Lower leg skin (tissue), 4 donors: ENCODE measurements at regions not wholly inside any gene's neighbourhood (a gene's known extent, or its start where the extent isn't known, plus 50 kb on each side); places are given as distances from the start of the nearest gene placed in this dataset.
"Not testable (repeated sequence)": the region's sequence is repeated elsewhere in the genome, so short reads cannot be mapped to it uniquely, and the experiment has no call there.

Experiments used
- DNase-seq, 2 donors: peaks; one replicate each; pipeline ENCODE4 v3.0.0-alpha.2; 2019; ENCODE audit warnings: low spot score in 2 of 2
- H3K4me3 ChIP-seq: fragments of 200-600 bp; sonication (generic); 2 replicates; pipeline ENCODE4 v1.5.1; 2017; ENCODE audit warnings: mild to moderate bottlenecking, low read depth; ENCODE audit not compliant: poor library complexity, severe bottlenecking
- CTCF ChIP-seq, 3 donors: fragments of 450-650 bp; IDR thresholded peaks; one replicate each; pipeline ENCODE4 v1.5.1; 2016; ENCODE audit warnings: antibody characterized with exemption in 3 of 3, mild to moderate bottlenecking in 3 of 3, moderate library complexity in 2 of 3
- POLR2A ChIP-seq, 2 donors: fragments of 450-650 bp; IDR thresholded peaks; one replicate each; pipeline ENCODE4 v1.6.1; 2016 to 2017; ENCODE audit warnings: antibody characterized with exemption in 2 of 2, mild to moderate bottlenecking in 1 of 2, moderate library complexity in 1 of 2
- WGBS, 2 donors: methylation state at CpG; one replicate each; pipeline ENCODE4 v1.1.5; 2018; 5-methylcytosine and 5-hydroxymethylcytosine counted together
- intact Hi-C: fragments of 100-400 bp; cut with DNase I; formaldehyde crosslinking; loops from one replicate; pipeline ENCODE4 v1.15.0; 2023; ENCODE audit warnings: low total_unique reads

- no peak overlapping the region for H3K4me3 ChIP-seq
- intact Hi-C loops = no loop called here
- DNase-seq = no peak
- 62 to 69% methylated on average over 1 of the region's 1 CpG for WGBS, 2 donors
- no peak for TF ChIP-seq POLR2A (IDR thresholded peaks at IDR 0.05)
- TF ChIP-seq CTCF (IDR thresholded peaks at IDR 0.05) = no peak
Measured at GRCh38 chr3:71940486-71940885, 155.5 kb upstream of the PROK2 start.

- H3K4me3 ChIP-seq, intact Hi-C loops, DNase-seq: not testable (repeated sequence)
- 81 to 94% methylated on average over 3 of the region's 3 CpGs for WGBS, 2 donors
Measured at GRCh38 chr3:71938081-71938480, 153.1 kb upstream of the PROK2 start.

- intact Hi-C loops = no loop called here
- WGBS, 2 donors = 95 to 96% methylated on average over 8 of the region's 8 CpGs
- DNase-seq = no peak
- no peak overlapping the region for H3K4me3 ChIP-seq
- TF ChIP-seq POLR2A (IDR thresholded peaks at IDR 0.05) (no peak), CTCF (IDR thresholded peaks at IDR 0.05) (no peak)
Measured at GRCh38 chr3:71936681-71937080, 151.7 kb upstream of the PROK2 start.

- TF ChIP-seq POLR2A (IDR thresholded peaks at IDR 0.05) (no peak), CTCF (IDR thresholded peaks at IDR 0.05) (no peak)
- WGBS, 2 donors = 90 to 93% methylated on average over 11 of the region's 11 CpGs
- no peak for DNase-seq
- intact Hi-C loops = no loop called here
- no peak overlapping the region for H3K4me3 ChIP-seq
Measured at GRCh38 chr3:71934520-71935270, 149.7 kb upstream of the PROK2 start.

GRCh38 chr3:71931922-71932321 lies 147.0 kb upstream of the PROK2 start:
- no peak overlapping the region for H3K4me3 ChIP-seq
- no peak for DNase-seq
- intact Hi-C loops = no loop called here
- TF ChIP-seq POLR2A (IDR thresholded peaks at IDR 0.05) (no peak), CTCF (IDR thresholded peaks at IDR 0.05) (no peak)
- WGBS, 2 donors = 54 to 55% methylated on average over 5 of the region's 5 CpGs

GRCh38 chr3:71930056-71930991 lies 145.4 kb upstream of the PROK2 start:
- intact Hi-C loops = no loop called here
- DNase-seq = no peak
- no peak overlapping the region for H3K4me3 ChIP-seq
- 68 to 77% methylated on average over 10 of the region's 10 CpGs for WGBS, 2 donors
- TF ChIP-seq POLR2A (IDR thresholded peaks at IDR 0.05) = no peak
- TF ChIP-seq CTCF (IDR thresholded peaks at IDR 0.05) = no peak
